Esophagus muscularis mucosa (tissue), 4 donors: ENCODE measurements at regions not wholly inside any gene's neighbourhood (a gene's known extent, or its start where the extent isn't known, plus 50 kb on each side); places are given as distances from the start of the nearest gene placed in this dataset.

Source experiments
- DNase-seq: peaks from one replicate; pipeline ENCODE4 v3.0.0-alpha.2; 2017; ENCODE audit errors: extremely low spot score
- H3K27ac ChIP-seq, 4 donors: fragments of 200-600 bp; sonication (generic); replicated peaks in 1 of 4; 1 replicate in 3 of 4; 2 replicates in 1 of 4; pipeline ENCODE4 v1.5.1; 2016 to 2019; ENCODE audit warnings: mild to moderate bottlenecking in 1 of 4
- H3K27me3 ChIP-seq, 4 donors: fragments of 200-600 bp; sonication (generic); one replicate each; pipeline versions ENCODE4 v1.5.1 to v1.6.0; 2016 to 2019
- H3K36me3 ChIP-seq, 4 donors: fragments of 200-600 bp; sonication (generic); one replicate each; pipeline ENCODE4 v1.5.1; 2016 to 2019
- H3K4me1 ChIP-seq, 4 donors: fragments of 200-600 bp; sonication (generic); one replicate each; pipeline ENCODE4 v1.5.1; 2016 to 2019
- H3K4me3 ChIP-seq, 4 donors: fragments of 200-600 bp; sonication (generic); 1 replicate in 2 of 4; 2 replicates in 2 of 4; pipeline ENCODE4 v1.5.1; 2016 to 2019; ENCODE audit warnings: mild to moderate bottlenecking in 4 of 4, moderate library complexity in 1 of 4
- H3K9me3 ChIP-seq, 4 donors: fragments of 200-600 bp; sonication (generic); 1 replicate in 3 of 4; 2 replicates in 1 of 4; pipeline ENCODE4 v1.5.1; 2016 to 2019
- CTCF ChIP-seq, 3 experiments: fragments of 200-600 bp in 2 of 3; fragments of 450-650 bp in 1 of 3; sonication (generic) in 2 of 3; IDR thresholded peaks; one replicate each; pipeline ENCODE4 v1.5.1; 2017 to 2019; ENCODE audit warnings: antibody characterized with exemption in 3 of 3, mild to moderate bottlenecking in 2 of 3, moderate library complexity in 1 of 3
- EP300 ChIP-seq: sonication (generic); formaldehyde crosslinking; IDR thresholded peaks from one replicate; pipeline ENCODE4 v1.6.1; 2017; ENCODE audit warnings: antibody characterized with exemption
- POLR2A ChIP-seq: fragments of 450-650 bp; IDR thresholded peaks from one replicate; pipeline ENCODE4 v1.6.1; 2017; ENCODE audit warnings: antibody characterized with exemption, moderate library complexity, mild to moderate bottlenecking, low read depth
- POLR2AphosphoS5 ChIP-seq, 2 donors: sonication (generic); formaldehyde crosslinking; IDR thresholded peaks; one replicate each; pipeline ENCODE4 v1.6.1; 2017; ENCODE audit warnings: antibody characterized with exemption in 2 of 2
- WGBS: methylation state at CpG from one replicate; pipeline ENCODE4 v1.1.5; 2018; 5-methylcytosine and 5-hydroxymethylcytosine counted together
- intact Hi-C: fragments of 100-400 bp; cut with DNase I; formaldehyde crosslinking; loops from one replicate; pipeline ENCODE4 v1.15.1; 2023

GRCh38 chr9:19732441-19732951, 56.3 kb downstream of the SLC24A2 start:
- WGBS: 69% methylated on average over 5 of the region's 5 CpGs
- no peak for TF ChIP-seq POLR2A
- no peak for TF ChIP-seq CTCF (IDR thresholded peaks at IDR 0.05)
- no peak for TF ChIP-seq POLR2AphosphoS5 (IDR thresholded peaks at IDR 0.05)
- no peak for TF ChIP-seq EP300

GRCh38 chr9:19728101-19728500, 60.7 kb downstream of the SLC24A2 start:
- intact Hi-C loops: no loop called here
- TF ChIP-seq POLR2AphosphoS5 (IDR thresholded peaks at IDR 0.05) (no peak), EP300 (no peak)

More at GRCh38 chr9:19732441-19732951, 56.3 kb downstream of the SLC24A2 start:
- Histone ChIP-seq H3K36me3 (no peaks in the 10 kb centered on the region), H3K9me3 (no peaks in the 10 kb centered on the region), H3K4me1 (no peaks in the 10 kb centered on the region), H3K27me3 (no peaks in the 10 kb centered on the region), H3K27ac (no peak overlapping the region), H3K4me3 (no peak overlapping the region)
- no peak for DNase-seq
- intact Hi-C loops: no loop called here

GRCh38 chr9:19725970-19726369, 62.9 kb downstream of the SLC24A2 start:
- no peak overlapping the region for H3K4me3 ChIP-seq
- whole genome bisulfite sequencing: 90% methylated on average over 5 of the region's 5 CpGs
- no peaks in the 10 kb centered on the region for H3K4me1 ChIP-seq
- intact Hi-C loops: no loop called here
- H3K9me3 ChIP-seq: no peaks in the 10 kb centered on the region
- no peak for DNase-seq
- H3K27me3 ChIP-seq: no peaks in the 10 kb centered on the region
- H3K27ac ChIP-seq: no peak overlapping the region
- TF ChIP-seq POLR2AphosphoS5 (IDR thresholded peaks at IDR 0.05) (no peak), CTCF (IDR thresholded peaks at IDR 0.05) (no peak), EP300 (no peak), POLR2A (no peak)
- H3K36me3 ChIP-seq: no peaks in the 10 kb centered on the region

More at GRCh38 chr9:19728101-19728500, 60.7 kb downstream of the SLC24A2 start:
- DNase-seq: no peak
- Histone ChIP-seq H3K36me3 (no peaks in the 10 kb centered on the region), H3K27ac (no peak overlapping the region), H3K9me3 (no peaks in the 10 kb centered on the region), H3K4me3 (no peak overlapping the region), H3K4me1 (no peaks in the 10 kb centered on the region), H3K27me3 (no peaks in the 10 kb centered on the region)
- WGBS: 86% methylated on average over 5 of the region's 5 CpGs

- no peaks in the 10 kb centered on the region for H3K36me3 ChIP-seq
- TF ChIP-seq EP300: no peak
- TF ChIP-seq CTCF (IDR thresholded peaks at IDR 0.05): no peak
- no peak for TF ChIP-seq POLR2AphosphoS5 (IDR thresholded peaks at IDR 0.05)
- no peak for TF ChIP-seq POLR2A
- no peaks in the 10 kb centered on the region for H3K4me1 ChIP-seq
- no peaks in the 10 kb centered on the region for H3K27me3 ChIP-seq
- no peak overlapping the region for H3K27ac ChIP-seq
- intact Hi-C loops: no loop called here
- WGBS: 24% methylated on average over 3 of the region's 3 CpGs
- no peak overlapping the region for H3K4me3 ChIP-seq
- no peaks in the 10 kb centered on the region for H3K9me3 ChIP-seq
- no peak for DNase-seq
Observed at GRCh38 chr9:19720377-19720776, 68.5 kb downstream of the SLC24A2 start.

- intact Hi-C loops: no loop called here
- no peaks in the 10 kb centered on the region for H3K36me3 ChIP-seq
- no peaks in the 10 kb centered on the region for H3K4me1 ChIP-seq
- no peak overlapping the region for H3K4me3 ChIP-seq
- no peak for DNase-seq
- H3K27ac ChIP-seq: no peak overlapping the region
- no peaks in the 10 kb centered on the region for H3K9me3 ChIP-seq
- no peaks in the 10 kb centered on the region for H3K27me3 ChIP-seq
- TF ChIP-seq POLR2A (no peak), CTCF (IDR thresholded peaks at IDR 0.05) (no peak), EP300 (no peak), POLR2AphosphoS5 (IDR thresholded peaks at IDR 0.05) (no peak)
Observed at GRCh38 chr9:19703702-19704101, 85.1 kb downstream of the SLC24A2 start.
